GM21360 (cell line): ENCODE measurements at regions not wholly inside any gene's neighbourhood (a gene's known extent, or its start where the extent isn't known, plus 50 kb on each side); places are given as distances from the start of the nearest gene placed in this dataset.

Experiments used
- ATAC-seq: cut with Tn5 transposase; IDR thresholded peaks from one replicate; pipeline ENCODE4 v1.9.1; 2021; ENCODE audit warnings: mild to moderate bottlenecking, moderate library complexity; ENCODE audit not compliant: unreplicated experiment

- no peak for ATAC-seq
Observed at GRCh38 chr2:196248467-196249094, 77.2 kb upstream of the STK17B start.

GRCh38 chr2:196249171-196249570, 77.8 kb upstream of the STK17B start:
- ATAC-seq = no peak

- ATAC-seq = peak; percentile 86
Observed at GRCh38 chr2:196249860-196250259, 78.5 kb upstream of the STK17B start.

- ATAC-seq = no peak
Observed at GRCh38 chr2:196251132-196251531, 79.8 kb upstream of the STK17B start.

- ATAC-seq = no peak
Observed at GRCh38 chr2:196252408-196253115, 81.2 kb upstream of the STK17B start.

GRCh38 chr2:196253116-196253480, 81.7 kb upstream of the STK17B start:
- no peak for ATAC-seq

- no peak for ATAC-seq
Observed at GRCh38 chr2:196256585-196256984, 85.2 kb upstream of the STK17B start.

GRCh38 chr2:196257086-196257485, 85.7 kb upstream of the STK17B start:
- no peak for ATAC-seq

GRCh38 chr2:196258407-196258806, 87.0 kb upstream of the STK17B start:
- ATAC-seq = no peak

- ATAC-seq = no peak
Observed at GRCh38 chr2:196259507-196260481, 88.4 kb upstream of the STK17B start.

GRCh38 chr2:196260546-196260945, 89.2 kb upstream of the STK17B start:
- ATAC-seq = no peak

GRCh38 chr2:196262606-196263005, 91.2 kb upstream of the STK17B start:
- ATAC-seq = no peak

- ATAC-seq = peak; percentile 89
Observed at GRCh38 chr2:196263181-196263747, 91.9 kb upstream of the STK17B start.

- no peak for ATAC-seq
Observed at GRCh38 chr2:196266351-196266750, 95.0 kb upstream of the STK17B start.

- no peak for ATAC-seq
Observed at GRCh38 chr2:196266855-196267254, 95.5 kb upstream of the STK17B start.

GRCh38 chr2:196268025-196268424, 96.6 kb upstream of the STK17B start:
- no peak for ATAC-seq

- no peak for ATAC-seq
Observed at GRCh38 chr2:196268538-196269338, 97.4 kb upstream of the STK17B start.

GRCh38 chr2:196271795-196272194, 100.4 kb upstream of the STK17B start:
- ATAC-seq = no peak

GRCh38 chr2:196274387-196274809, 103.0 kb upstream of the STK17B start:
- peak; percentile 63 for ATAC-seq

GRCh38 chr2:196275646-196276352, 104.4 kb upstream of the STK17B start:
- ATAC-seq = no peak
